ENCODE measurements at regions not wholly inside any gene's neighbourhood (a gene's known extent, or its start where the extent isn't known, plus 50 kb on each side); places are given as distances from the start of the nearest gene placed in this dataset.

DNA sequence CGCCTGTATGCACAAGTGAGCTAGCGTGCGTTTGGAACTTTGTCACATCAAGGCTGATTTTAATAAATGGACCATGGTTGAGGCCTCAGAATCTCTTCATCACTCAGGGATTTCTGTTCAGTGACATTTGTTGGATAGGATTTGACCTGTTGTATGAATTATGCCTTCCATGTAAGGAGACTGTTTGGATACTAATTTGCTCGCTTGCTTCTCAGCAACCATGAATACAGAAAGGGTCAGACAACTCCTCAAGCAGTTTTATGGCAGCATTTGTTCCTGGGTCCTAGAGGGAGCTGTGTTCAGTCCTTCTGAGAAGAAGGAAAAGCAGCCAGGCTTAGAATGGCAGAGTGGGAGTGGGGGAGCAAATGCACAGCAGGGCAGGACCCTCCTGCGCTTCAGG, 269.7 kb upstream of the LCORL start:
- Histone ChIP-seq H4K8ac (replicated peaks; ENCODE audit: insufficient read length, low read depth, low read length) (no peak overlapping the region), H3K23me2 (ENCODE audit: insufficient read length, low read depth, low read length, poor library complexity, severe bottlenecking) (no peaks in the 10 kb centered on the region), H3K18ac (ENCODE audit: insufficient read length, low read depth, low read length) (no peak overlapping the region), H4K5ac (ENCODE audit: insufficient read length, low read depth, low read length) (no peak overlapping the region), H3K14ac (ENCODE audit: insufficient read depth, low read length) (no peak overlapping the region), H2AK5ac (ENCODE audit: insufficient read length, low read length) (no peak overlapping the region), H3K4me1 (ENCODE audit: insufficient read depth, low read length) (no peaks in the 10 kb centered on the region), H2BK5ac (ENCODE audit: insufficient read length, low read length) (no peak overlapping the region), H3K27ac (ENCODE audit: insufficient read length, low read depth, low read length) (no peak overlapping the region), H2BK120ac (ENCODE audit: low read depth, low read length, poor library complexity, severe bottlenecking) (no peak overlapping the region), H3K9ac (ENCODE audit: extremely low read depth, insufficient read length, low read length) (no peak overlapping the region), H4K20me1 (ENCODE audit: control insufficient read depth, insufficient read depth, insufficient read length) (no peaks in the 10 kb centered on the region), H3K56ac (ENCODE audit: insufficient read length, low read depth, low read length) (no peak overlapping the region), H2BK12ac (ENCODE audit: insufficient read length, low read depth, low read length) (no peak overlapping the region), H3K9me3 (ENCODE audit: control insufficient read depth, low read depth, low read length) (no peaks in the 10 kb centered on the region), H4K91ac (ENCODE audit: insufficient read length, low read depth, low read length) (no peak overlapping the region), H2BK15ac (ENCODE audit: low read depth, low read length) (no peak overlapping the region), H2AFZ (ENCODE audit: low read length) (no peak overlapping the region), H3K4ac (ENCODE audit: low read depth, low read length) (no peak overlapping the region), H3K27me3 (ENCODE audit: insufficient read depth, low read length) (no peaks in the 10 kb centered on the region), H3T11ph (ENCODE audit: low read length) (no peak overlapping the region), H2BK20ac (ENCODE audit: low read depth, low read length, poor library complexity, severe bottlenecking) (no peak overlapping the region), H3K79me1 (ENCODE audit: insufficient read depth, low read depth, low read length, poor library complexity, severe bottlenecking) (no peaks in the 10 kb centered on the region), H3K79me2 (ENCODE audit: insufficient read depth, low read length) (no peaks in the 10 kb centered on the region), H3K23ac (ENCODE audit: insufficient read length, low read depth, low read length) (no peak overlapping the region), H3K4me2 (ENCODE audit: insufficient read depth, insufficient read length, low read length) (no peak overlapping the region)
- Mint-ChIP-seq H3K4me3 (no peak overlapping the region), H3K27ac (no peak overlapping the region), H3K9me3 (no peaks in the 10 kb centered on the region; a peak in 1 of 5 replicates), H3K27me3 (ENCODE audit: low read depth) (no peaks in the 10 kb centered on the region; the same call in 1 of the 2 replicates), H3K4me1 (peaks cover 2 to 5% of the 10 kb centered on the region in 2 experiments), H3K36me3 (ENCODE audit: insufficient read depth in 1 of 3, low read depth in 3 of 3) (no peaks in the 10 kb centered on the region)
- DNase-seq: no peak
- WGBS (ENCODE audit: extremely low coverage, insufficient read length, low lambda C conversion rate): no CpG with 5 or more reads among the region's 5 CpGs
- TF ChIP-seq, protein P1, sequence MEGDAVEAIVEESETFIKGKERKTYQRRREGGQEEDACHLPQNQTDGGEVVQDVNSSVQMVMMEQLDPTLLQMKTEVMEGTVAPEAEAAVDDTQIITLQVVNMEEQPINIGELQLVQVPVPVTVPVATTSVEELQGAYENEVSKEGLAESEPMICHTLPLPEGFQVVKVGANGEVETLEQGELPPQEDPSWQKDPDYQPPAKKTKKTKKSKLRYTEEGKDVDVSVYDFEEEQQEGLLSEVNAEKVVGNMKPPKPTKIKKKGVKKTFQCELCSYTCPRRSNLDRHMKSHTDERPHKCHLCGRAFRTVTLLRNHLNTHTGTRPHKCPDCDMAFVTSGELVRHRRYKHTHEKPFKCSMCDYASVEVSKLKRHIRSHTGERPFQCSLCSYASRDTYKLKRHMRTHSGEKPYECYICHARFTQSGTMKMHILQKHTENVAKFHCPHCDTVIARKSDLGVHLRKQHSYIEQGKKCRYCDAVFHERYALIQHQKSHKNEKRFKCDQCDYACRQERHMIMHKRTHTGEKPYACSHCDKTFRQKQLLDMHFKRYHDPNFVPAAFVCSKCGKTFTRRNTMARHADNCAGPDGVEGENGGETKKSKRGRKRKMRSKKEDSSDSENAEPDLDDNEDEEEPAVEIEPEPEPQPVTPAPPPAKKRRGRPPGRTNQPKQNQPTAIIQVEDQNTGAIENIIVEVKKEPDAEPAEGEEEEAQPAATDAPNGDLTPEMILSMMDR (conservative IDR thresholded peaks at IDR 0.05): no peak
